ENCODE measurements at regions not wholly inside any gene's neighbourhood (a gene's known extent, or its start where the extent isn't known, plus 50 kb on each side); places are given as distances from the start of the nearest gene placed in this dataset.

GRCh38 chr2:26530696-26531095 lies 52.8 kb upstream of the OTOF start:
- H4K20me1 ChIP-seq (ENCODE audit: insufficient read depth, low read length), result no peaks in the 10 kb centered on the region
- TF ChIP-seq CTCF (IDR thresholded peaks at IDR 0.05; ENCODE audit: low read length), result no peak
- no peak for TF ChIP-seq EZH2 (optimal IDR thresholded peaks at IDR 0.05; ENCODE audit: low read depth, low read length)
- no peak for TF ChIP-seq EZH2phosphoT487 (IDR thresholded peaks at IDR 0.05; ENCODE audit: low read length)
- no peaks in the 10 kb centered on the region for H3K9me2 ChIP-seq (replicated peaks; ENCODE audit: insufficient read depth, low read length)
- no peaks in the 10 kb centered on the region for H3K79me2 ChIP-seq (ENCODE audit: low read length)
- H3K4me2 ChIP-seq (ENCODE audit: low read depth, low read length), result no peak overlapping the region
- no peak overlapping the region for H3K9ac ChIP-seq (ENCODE audit: low read length)
- no peaks in the 10 kb centered on the region for H3K9me3 ChIP-seq (replicated peaks; ENCODE audit: insufficient read depth, low read length)
- H3K27me3 ChIP-seq (replicated peaks; ENCODE audit: insufficient read depth, low read length), result peaks cover 75% of the 10 kb centered on the region
- no peaks in the 10 kb centered on the region for H3K4me1 ChIP-seq (ENCODE audit: low read length)
- DNase-seq, result no peak
- no peaks in the 10 kb centered on the region for H3K36me3 ChIP-seq (replicated peaks; ENCODE audit: insufficient read depth, low read length)
- no peaks in the 10 kb centered on the region for H3F3A ChIP-seq (ENCODE audit: insufficient read depth, low read length)
- no peak overlapping the region for H3K27ac ChIP-seq (ENCODE audit: low read length)
- no peak overlapping the region for H2AFZ ChIP-seq (ENCODE audit: low read length)
- H3K4me3 ChIP-seq (ENCODE audit: low read length), result no peak overlapping the region

GRCh38 chr2:26530240-26530540 lies 52.3 kb upstream of the OTOF start:
- H4K20me1 ChIP-seq (ENCODE audit: insufficient read depth, low read length), result no peaks in the 10 kb centered on the region
- H3K27me3 ChIP-seq (replicated peaks; ENCODE audit: insufficient read depth, low read length), result peaks cover 70% of the 10 kb centered on the region
- no peaks in the 10 kb centered on the region for H3K36me3 ChIP-seq (replicated peaks; ENCODE audit: insufficient read depth, low read length)
- no peak overlapping the region for H3K4me2 ChIP-seq (ENCODE audit: low read depth, low read length)
- no peaks in the 10 kb centered on the region for H3K79me2 ChIP-seq (ENCODE audit: low read length)
- H3K4me3 ChIP-seq (ENCODE audit: low read length), result no peak overlapping the region
- no peaks in the 10 kb centered on the region for H3F3A ChIP-seq (ENCODE audit: insufficient read depth, low read length)
- DNase-seq, result no peak
- no peak overlapping the region for H2AFZ ChIP-seq (ENCODE audit: low read length)
- no peaks in the 10 kb centered on the region for H3K9me3 ChIP-seq (replicated peaks; ENCODE audit: insufficient read depth, low read length)
- no peaks in the 10 kb centered on the region for H3K4me1 ChIP-seq (ENCODE audit: low read length)
- no peak overlapping the region for H3K9ac ChIP-seq (ENCODE audit: low read length)
- no peak overlapping the region for H3K27ac ChIP-seq (ENCODE audit: low read length)
- no peaks in the 10 kb centered on the region for H3K9me2 ChIP-seq (replicated peaks; ENCODE audit: insufficient read depth, low read length)
- no peak for TF ChIP-seq CTCF (IDR thresholded peaks at IDR 0.05; ENCODE audit: low read length)
- no peak for TF ChIP-seq EZH2phosphoT487 (IDR thresholded peaks at IDR 0.05; ENCODE audit: low read length)
- no peak for TF ChIP-seq EZH2 (optimal IDR thresholded peaks at IDR 0.05; ENCODE audit: low read depth, low read length)

DNA sequence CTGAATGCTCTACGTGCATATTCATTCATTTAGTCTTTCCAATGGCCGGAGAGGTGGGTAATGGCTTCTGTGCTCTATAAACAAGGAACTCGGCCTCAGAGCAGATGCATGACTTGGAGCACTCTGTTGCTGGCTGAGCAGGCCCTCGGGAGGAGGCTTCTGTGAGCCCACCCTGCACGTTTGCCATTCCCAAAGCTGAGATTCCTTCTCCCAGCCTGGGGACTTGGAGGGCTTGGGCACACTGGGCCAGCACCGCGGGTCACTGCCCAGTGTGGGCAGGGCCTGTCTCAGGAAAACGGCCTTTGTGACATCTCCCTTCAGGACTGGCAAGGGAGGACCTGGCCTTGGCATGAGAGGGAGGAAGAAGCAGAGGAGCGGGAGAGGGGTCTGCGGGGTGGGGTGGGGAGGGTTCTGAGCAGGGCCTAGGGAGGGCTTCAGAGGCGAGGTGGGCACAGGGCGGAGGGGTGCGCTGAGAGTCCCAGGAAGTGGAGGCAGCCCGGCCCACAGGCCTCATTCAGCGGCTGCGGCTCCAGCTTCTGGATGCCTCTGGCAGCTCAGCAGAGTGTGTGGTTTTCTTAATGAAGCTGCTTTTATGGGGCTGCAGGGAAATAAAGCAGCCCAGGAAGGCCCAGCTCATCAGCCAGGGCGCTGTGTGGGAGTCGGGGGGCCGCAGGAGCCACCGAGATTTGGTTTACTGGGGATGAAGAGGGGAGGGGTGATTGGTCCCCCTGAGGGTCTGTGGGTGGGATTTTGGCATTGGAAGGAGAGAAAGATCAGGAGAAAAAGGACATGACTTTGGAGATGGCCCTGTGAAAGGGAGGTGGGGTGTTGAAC lies 51.7 kb upstream of the OTOF start:
- Histone ChIP-seq H3K9me2 (replicated peaks; ENCODE audit: insufficient read depth, low read length) (no peaks in the 10 kb centered on the region), H4K20me1 (ENCODE audit: insufficient read depth, low read length) (no peaks in the 10 kb centered on the region), H3K79me2 (ENCODE audit: low read length) (no peaks in the 10 kb centered on the region), H3K36me3 (replicated peaks; ENCODE audit: insufficient read depth, low read length) (no peaks in the 10 kb centered on the region), H3K9me3 (replicated peaks; ENCODE audit: insufficient read depth, low read length) (no peaks in the 10 kb centered on the region), H3F3A (ENCODE audit: insufficient read depth, low read length) (no peaks in the 10 kb centered on the region), H3K4me2 (ENCODE audit: low read depth, low read length) (no peak overlapping the region), H3K9ac (ENCODE audit: low read length) (no peak overlapping the region), H3K4me1 (ENCODE audit: low read length) (no peaks in the 10 kb centered on the region), H3K4me3 (ENCODE audit: low read length) (no peak overlapping the region), H2AFZ (ENCODE audit: low read length) (no peak overlapping the region), H3K27ac (ENCODE audit: low read length) (no peak overlapping the region), H3K27me3 (replicated peaks; ENCODE audit: insufficient read depth, low read length) (peaks cover 65% of the 10 kb centered on the region)
- DNase-seq, result no peak
- no peak for TF ChIP-seq EZH2phosphoT487 (IDR thresholded peaks at IDR 0.05; ENCODE audit: low read length)
- no peak for TF ChIP-seq EZH2 (optimal IDR thresholded peaks at IDR 0.05; ENCODE audit: low read depth, low read length)

GRCh38 chr2:26528836-26529235 lies 50.9 kb upstream of the OTOF start:
- DNase-seq, result no peak
- no peak for TF ChIP-seq CTCF (IDR thresholded peaks at IDR 0.05; ENCODE audit: low read length)
- no peak for TF ChIP-seq EZH2 (optimal IDR thresholded peaks at IDR 0.05; ENCODE audit: low read depth, low read length)
- no peak for TF ChIP-seq EZH2phosphoT487 (IDR thresholded peaks at IDR 0.05; ENCODE audit: low read length)
- Histone ChIP-seq H3K9ac (ENCODE audit: low read length) (no peak overlapping the region), H3K4me1 (ENCODE audit: low read length) (no peaks in the 10 kb centered on the region), H3F3A (ENCODE audit: insufficient read depth, low read length) (no peaks in the 10 kb centered on the region), H3K9me2 (replicated peaks; ENCODE audit: insufficient read depth, low read length) (no peaks in the 10 kb centered on the region), H3K9me3 (replicated peaks; ENCODE audit: insufficient read depth, low read length) (no peaks in the 10 kb centered on the region), H3K4me3 (ENCODE audit: low read length) (no peak overlapping the region), H3K27ac (ENCODE audit: low read length) (no peak overlapping the region), H4K20me1 (ENCODE audit: insufficient read depth, low read length) (no peaks in the 10 kb centered on the region), H3K79me2 (ENCODE audit: low read length) (no peaks in the 10 kb centered on the region), H3K4me2 (ENCODE audit: low read depth, low read length) (no peak overlapping the region), H3K27me3 (replicated peaks; ENCODE audit: insufficient read depth, low read length) (peaks cover 57% of the 10 kb centered on the region), H3K36me3 (replicated peaks; ENCODE audit: insufficient read depth, low read length) (no peaks in the 10 kb centered on the region), H2AFZ (ENCODE audit: low read length) (no peak overlapping the region)

Data from MM.1S (cell line).